Chondrocyte (in vitro differentiated cells): ENCODE measurements at regions not wholly inside any gene's neighbourhood (a gene's known extent, or its start where the extent isn't known, plus 50 kb on each side); places are given as distances from the start of the nearest gene placed in this dataset.

Experiments
- DNase-seq: peaks from one replicate; pipeline ENCODE4 v3.0.0; 2021; ENCODE audit warnings: mixed read lengths, low spot score
- H3K27ac Mint-ChIP-seq: one replicate; pipeline ENCODE4 v1.8.0; 2021; ENCODE audit warnings: mild to moderate bottlenecking, moderate library complexity, mixed read lengths; ENCODE audit not compliant: unreplicated experiment
- H3K27me3 Mint-ChIP-seq: 2 replicates; pipeline ENCODE4 v1.8.0; 2021; ENCODE audit warnings: low read depth, mixed read lengths
- H3K36me3 Mint-ChIP-seq: 2 replicates; pipeline ENCODE4 v1.8.0; 2021; ENCODE audit warnings: low read depth, mixed read lengths
- H3K4me1 Mint-ChIP-seq: 2 replicates; pipeline ENCODE4 v1.8.0; 2021; ENCODE audit warnings: low read depth, mild to moderate bottlenecking, mixed read lengths
- H3K4me3 Mint-ChIP-seq: one replicate; pipeline ENCODE4 v1.8.0; 2021; ENCODE audit warnings: mild to moderate bottlenecking, moderate library complexity, mixed read lengths; ENCODE audit not compliant: unreplicated experiment
- H3K9me3 Mint-ChIP-seq: 2 replicates; pipeline ENCODE4 v1.8.0; 2021; ENCODE audit warnings: low read depth, mixed read lengths
- TF ChIP-seq, protein P1 (sequence below): fragments of 200-600 bp; sonication (generic); IDR thresholded peaks from 2 replicates; pipeline ENCODE4 v1.5.0; 2021; ENCODE audit warnings: antibody characterized with exemption, mild to moderate bottlenecking, moderate library complexity

DNA sequence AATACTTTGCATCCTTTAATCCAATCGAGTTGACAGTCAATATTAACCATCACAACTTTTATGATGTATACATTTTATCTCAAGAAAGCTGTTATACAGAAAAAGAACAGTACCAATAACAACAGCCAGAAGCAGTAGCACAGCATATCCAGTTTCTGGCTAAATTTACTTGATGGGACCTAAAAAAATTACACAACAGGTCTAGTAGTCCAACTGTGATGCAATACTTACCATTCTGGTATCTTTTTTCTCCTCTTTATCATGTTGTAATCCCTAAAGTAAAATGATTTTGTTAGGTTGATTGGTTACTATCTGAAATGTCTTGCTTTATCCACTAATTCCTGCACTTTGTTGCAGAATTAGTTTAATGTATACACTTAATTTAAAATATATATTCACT is 1150.6 kb downstream of the FAT4 start:
- TF ChIP-seq, protein P1, sequence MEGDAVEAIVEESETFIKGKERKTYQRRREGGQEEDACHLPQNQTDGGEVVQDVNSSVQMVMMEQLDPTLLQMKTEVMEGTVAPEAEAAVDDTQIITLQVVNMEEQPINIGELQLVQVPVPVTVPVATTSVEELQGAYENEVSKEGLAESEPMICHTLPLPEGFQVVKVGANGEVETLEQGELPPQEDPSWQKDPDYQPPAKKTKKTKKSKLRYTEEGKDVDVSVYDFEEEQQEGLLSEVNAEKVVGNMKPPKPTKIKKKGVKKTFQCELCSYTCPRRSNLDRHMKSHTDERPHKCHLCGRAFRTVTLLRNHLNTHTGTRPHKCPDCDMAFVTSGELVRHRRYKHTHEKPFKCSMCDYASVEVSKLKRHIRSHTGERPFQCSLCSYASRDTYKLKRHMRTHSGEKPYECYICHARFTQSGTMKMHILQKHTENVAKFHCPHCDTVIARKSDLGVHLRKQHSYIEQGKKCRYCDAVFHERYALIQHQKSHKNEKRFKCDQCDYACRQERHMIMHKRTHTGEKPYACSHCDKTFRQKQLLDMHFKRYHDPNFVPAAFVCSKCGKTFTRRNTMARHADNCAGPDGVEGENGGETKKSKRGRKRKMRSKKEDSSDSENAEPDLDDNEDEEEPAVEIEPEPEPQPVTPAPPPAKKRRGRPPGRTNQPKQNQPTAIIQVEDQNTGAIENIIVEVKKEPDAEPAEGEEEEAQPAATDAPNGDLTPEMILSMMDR, result no peak
- no peaks in the 10 kb centered on the region for H3K4me1 Mint-ChIP-seq
- DNase-seq, result no peak
- no peak overlapping the region for H3K4me3 Mint-ChIP-seq
- no peak overlapping the region for H3K27ac Mint-ChIP-seq
- H3K9me3 Mint-ChIP-seq, result peaks cover 8% of the 10 kb centered on the region
- no peaks in the 10 kb centered on the region for H3K36me3 Mint-ChIP-seq
- no peaks in the 10 kb centered on the region for H3K27me3 Mint-ChIP-seq

DNA sequence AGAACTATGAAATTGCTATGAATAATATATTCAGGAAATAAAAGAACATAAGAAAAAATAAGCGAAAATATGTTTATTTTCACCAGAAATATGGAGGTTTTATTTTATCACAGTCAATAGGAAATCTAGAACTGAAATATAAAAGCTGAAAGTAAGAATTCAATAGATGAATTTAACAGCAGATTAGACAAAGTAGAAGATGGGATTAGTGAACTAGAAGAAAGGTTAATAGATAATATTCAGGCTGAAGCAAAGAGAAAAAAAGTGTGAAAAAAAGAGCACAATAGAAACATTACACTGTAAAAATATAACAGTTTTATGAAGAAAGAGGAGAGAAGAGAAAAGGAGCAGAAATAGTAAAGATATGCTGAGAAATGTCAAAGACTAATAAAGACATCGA is 1152.1 kb downstream of the FAT4 start:
- H3K9me3 Mint-ChIP-seq, result peaks cover 8% of the 10 kb centered on the region
- DNase-seq, result no peak
- TF ChIP-seq, protein P1, result no peak
- no peaks in the 10 kb centered on the region for H3K27me3 Mint-ChIP-seq
- H3K36me3 Mint-ChIP-seq, result no peaks in the 10 kb centered on the region
- H3K4me1 Mint-ChIP-seq, result no peaks in the 10 kb centered on the region
- H3K4me3 Mint-ChIP-seq, result no peak overlapping the region
- no peak overlapping the region for H3K27ac Mint-ChIP-seq

DNA sequence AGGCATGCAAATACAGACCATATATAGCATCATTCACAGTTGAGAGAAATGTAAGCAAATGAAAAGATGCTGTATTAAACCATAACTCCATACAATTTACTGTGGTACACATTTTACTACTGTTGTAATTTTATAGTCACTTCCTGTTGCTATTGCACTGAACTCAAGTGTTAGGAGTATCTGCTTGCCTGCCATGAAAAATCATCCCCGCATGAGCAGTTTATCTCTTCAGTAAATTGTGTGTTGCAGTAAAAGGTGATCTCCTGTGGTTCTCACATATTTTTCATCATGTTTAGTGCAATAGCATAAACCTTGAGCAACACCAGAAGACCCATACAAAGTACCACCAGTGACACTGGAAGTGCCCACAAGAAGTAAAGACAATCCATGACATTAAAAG is 1153.4 kb downstream of the FAT4 start:
- no peak for DNase-seq
- Mint-ChIP-seq H3K27me3 (no peaks in the 10 kb centered on the region), H3K36me3 (no peaks in the 10 kb centered on the region), H3K4me1 (no peaks in the 10 kb centered on the region), H3K27ac (no peak overlapping the region), H3K4me3 (no peak overlapping the region), H3K9me3 (peaks cover 8% of the 10 kb centered on the region)
- TF ChIP-seq, protein P1, result no peak

DNA sequence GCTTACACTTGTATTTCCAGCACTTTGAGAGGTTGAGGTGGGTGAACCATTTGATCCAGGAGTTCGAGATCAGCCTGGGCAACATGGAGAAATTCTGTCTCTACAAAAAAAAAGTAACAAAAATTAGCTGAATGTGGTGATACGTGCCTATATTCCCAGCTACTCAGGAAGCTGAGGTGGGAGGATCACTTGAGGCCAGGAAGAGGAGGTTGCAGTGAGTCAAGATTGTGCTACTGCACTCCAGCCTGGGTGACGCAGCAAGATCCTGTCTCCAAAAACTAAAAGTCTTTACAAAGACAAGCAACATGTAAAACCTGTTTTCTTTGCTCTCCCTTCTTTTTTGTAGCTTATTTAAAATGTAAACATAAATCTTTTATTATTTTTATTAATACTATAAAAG is 1156.1 kb downstream of the FAT4 start:
- Mint-ChIP-seq H3K4me3 (no peak overlapping the region), H3K9me3 (peaks cover 14% of the 10 kb centered on the region), H3K27ac (no peak overlapping the region), H3K4me1 (no peaks in the 10 kb centered on the region), H3K36me3 (peaks cover 2% of the 10 kb centered on the region), H3K27me3 (no peaks in the 10 kb centered on the region)
- TF ChIP-seq, protein P1, result no peak
- DNase-seq, result no peak

DNA sequence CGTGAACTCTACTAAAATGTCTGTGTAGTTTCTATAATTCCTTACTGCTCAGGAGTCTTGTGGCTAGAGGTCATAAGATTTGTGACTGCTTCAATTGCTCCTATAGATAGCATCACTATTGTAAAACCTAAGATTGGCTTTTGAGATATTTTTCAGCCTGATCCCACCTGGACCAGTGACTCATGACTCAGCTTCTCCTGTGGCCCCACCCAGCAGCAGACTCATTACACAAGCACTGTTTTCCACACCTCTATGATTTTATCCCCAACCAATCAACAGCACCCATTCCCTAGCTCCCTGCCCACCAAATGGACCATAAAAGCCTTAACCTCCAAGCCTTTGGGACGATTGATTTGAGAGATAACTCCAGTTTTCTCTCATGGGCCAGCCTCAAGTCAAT is 1157.0 kb upstream of the INTU start:
- H3K27ac Mint-ChIP-seq, result no peak overlapping the region
- TF ChIP-seq, protein P1, result no peak
- H3K4me3 Mint-ChIP-seq, result no peak overlapping the region
- H3K4me1 Mint-ChIP-seq, result no peaks in the 10 kb centered on the region
- DNase-seq, result no peak
- H3K9me3 Mint-ChIP-seq, result peaks cover 9% of the 10 kb centered on the region
- H3K27me3 Mint-ChIP-seq, result no peaks in the 10 kb centered on the region
- H3K36me3 Mint-ChIP-seq, result peaks cover 2% of the 10 kb centered on the region
